Motor neuron (in vitro differentiated cells): ENCODE measurements at regions not wholly inside any gene's neighbourhood (a gene's known extent, or its start where the extent isn't known, plus 50 kb on each side); places are given as distances from the start of the nearest gene placed in this dataset.

Experiments
- ATAC-seq, 8 experiments: fragments of 200-7000 bp; cut with Tn5 transposase; replicated peaks in 6 of 8; 2 replicates each; pipeline ENCODE4 v1.8.0; 2021; ENCODE audit warnings: mild to moderate bottlenecking in 8 of 8, moderate library complexity in 8 of 8
- H3K27ac ChIP-seq, 2 donors: fragments of 250-450 bp; sonication (Bioruptor Pico); 2 replicates each; pipeline ENCODE4 v1.9.0; 2021; ENCODE audit warnings: antibody characterized with exemption in 2 of 2, mild to moderate bottlenecking in 2 of 2, moderate library complexity in 1 of 2
- H3K4me1 ChIP-seq, 2 donors: fragments of 250-450 bp; sonication (Bioruptor Pico); replicated peaks in 1 of 2; 2 replicates each; pipeline ENCODE4 v1.6.1; 2021; ENCODE audit warnings: antibody characterized with exemption in 2 of 2, mild to moderate bottlenecking in 2 of 2, moderate library complexity in 1 of 2
- H3K4me3 ChIP-seq, 5 donors: fragments of 250-450 bp; sonication (Bioruptor Pico); 2 replicates each; pipeline ENCODE4 v1.9.0; 2021; ENCODE audit warnings: antibody characterized with exemption in 5 of 5, mild to moderate bottlenecking in 5 of 5, moderate library complexity in 4 of 5
- WGBS, 10 experiments: fragments of 450-650 bp; shearing (Covaris generic); methylation state at CpG; one replicate each; pipeline ENCODE4 v1.0.0; 2022; 5-methylcytosine and 5-hydroxymethylcytosine counted together
- in situ Hi-C, 9 experiments: fragments of 400-800 bp; cut with MboI; loops; one replicate each; pipeline ENCODE4 v1.15.0; 2021; ENCODE audit warnings: low sequenced_read_pairs in 9 of 9, low pct_unique_long_range_greater_than_20kb in 2 of 9; ENCODE audit not compliant: unreplicated experiment in 9 of 9

- 0 to 100% (median 73%) methylated on average over 1 to 4 of the region's 4 CpGs for WGBS, 10 experiments
- peak; percentile 79 to 100 (median 94) for ATAC-seq
- H3K4me3 ChIP-seq, result no peak overlapping the region
- H3K27ac ChIP-seq, result no peak overlapping the region
- in situ Hi-C loops, result loop anchor here in 1 of 9 experiments (25.0 kb wide), 1 partner anchor 472 kb away; no protein-coding TSS in a partner anchor
- H3K4me1 ChIP-seq, result peaks cover 4 to 10% of the 10 kb centered on the region in 2 donors
Observed at GRCh38 chr3:17915341-17915740, 172.9 kb upstream of the TBC1D5 start.

GRCh38 chr3:17913359-17913758 is 170.9 kb upstream of the TBC1D5 start:
- WGBS, 10 experiments, result 40 to 100% (median 56%) methylated on average over 1 to 2 of the region's 2 CpGs; no CpG with 5 or more reads in 4 of the 10 experiments
- H3K4me1 ChIP-seq, result peaks cover 4 to 10% of the 10 kb centered on the region in 2 donors
- H3K4me3 ChIP-seq, result no peak overlapping the region
- in situ Hi-C loops, result loop anchor here in 1 of 9 experiments (25.0 kb wide), 1 partner anchor 474 kb away; no protein-coding TSS in a partner anchor
- ATAC-seq, result no peak
- H3K27ac ChIP-seq, result no peak overlapping the region

- Histone ChIP-seq H3K27ac (no peak overlapping the region), H3K4me1 (peaks cover 4 to 10% of the 10 kb centered on the region in 2 donors), H3K4me3 (no peak overlapping the region)
- no peak for ATAC-seq
- 50 to 86% (median 71%) methylated on average over 2 to 7 of the region's 8 CpGs; no CpG with 5 or more reads in 1 of the 10 experiments for WGBS, 10 experiments
- in situ Hi-C loops, result loop anchor here in 1 of 9 experiments (25.0 kb wide), 1 partner anchor 475 kb away; no protein-coding TSS in a partner anchor
Observed at GRCh38 chr3:17911986-17912760, 169.7 kb upstream of the TBC1D5 start.

DNA sequence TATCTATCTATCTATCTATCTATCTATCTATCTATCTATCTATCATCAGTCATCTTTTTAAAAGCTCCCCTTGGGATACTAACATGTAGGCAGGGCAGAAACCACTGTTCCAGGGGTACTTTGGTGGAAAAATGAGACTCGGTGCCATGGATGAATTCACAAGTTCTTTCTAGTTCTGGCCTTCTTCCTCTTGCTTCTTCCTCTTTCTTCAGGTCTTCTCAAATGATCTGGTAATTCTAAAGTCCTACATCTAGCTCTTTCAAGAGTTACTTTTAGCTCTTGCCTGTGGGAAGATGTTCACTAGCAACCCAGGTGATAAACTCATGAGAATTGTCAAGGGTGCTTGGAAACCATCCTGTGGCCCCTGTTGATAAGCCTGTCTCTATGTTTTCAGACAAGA is 168.5 kb upstream of the TBC1D5 start:
- WGBS, 10 experiments, result 0 to 100% (median 73%) methylated on average over 1 of the region's 1 CpG; no CpG with 5 or more reads in 4 of the 10 experiments
- in situ Hi-C loops, result loop anchor here in 1 of 9 experiments (25.0 kb wide), 1 partner anchor 476 kb away; no protein-coding TSS in a partner anchor
- ATAC-seq, result no peak
- H3K4me1 ChIP-seq, result peaks cover 4 to 9% of the 10 kb centered on the region in 2 donors
- H3K4me3 ChIP-seq, result no peak overlapping the region
- H3K27ac ChIP-seq, result no peak overlapping the region

DNA sequence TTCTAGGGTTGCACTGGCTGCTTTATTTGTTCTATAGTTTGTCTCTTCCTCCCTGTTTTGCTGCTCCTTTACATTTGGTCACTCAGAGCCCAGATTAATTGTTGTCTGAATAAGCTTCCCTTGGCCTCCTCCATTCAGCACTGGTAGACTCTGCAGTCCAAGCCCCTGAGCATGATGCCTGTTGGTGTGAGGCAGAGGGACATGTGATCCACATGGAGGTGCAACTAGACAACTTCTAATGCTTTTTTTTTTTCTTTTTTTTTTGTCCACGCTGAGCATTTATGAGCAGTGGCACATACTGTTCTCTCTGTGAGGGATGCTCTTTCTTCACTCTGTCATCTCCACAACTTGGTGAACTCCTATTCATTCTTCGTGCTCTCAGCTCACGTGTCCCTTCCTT is 167.3 kb upstream of the TBC1D5 start:
- H3K4me1 ChIP-seq, result no peaks in the 10 kb centered on the region
- no peak overlapping the region for H3K27ac ChIP-seq
- peak in 2 of 8 experiments; percentile 32 to 50 for ATAC-seq
- in situ Hi-C loops, result loop anchor here in 1 of 9 experiments (25.0 kb wide), 1 partner anchor 478 kb away; no protein-coding TSS in a partner anchor
- no peak overlapping the region for H3K4me3 ChIP-seq
- WGBS, 10 experiments, result 53 to 100% (median 87%) methylated on average over 1 to 3 of the region's 3 CpGs; no CpG with 5 or more reads in 1 of the 10 experiments

GRCh38 chr3:17908399-17909191 is 166.2 kb upstream of the TBC1D5 start:
- 43 to 86% (median 60%) methylated on average over 1 to 5 of the region's 5 CpGs; no CpG with 5 or more reads in 3 of the 10 experiments for WGBS, 10 experiments
- ATAC-seq, result no peak
- Histone ChIP-seq H3K27ac (no peak overlapping the region), H3K4me3 (no peak overlapping the region), H3K4me1 (no peaks in the 10 kb centered on the region)
- in situ Hi-C loops, result loop anchor here in 1 of 9 experiments (25.0 kb wide), 1 partner anchor 479 kb away; no protein-coding TSS in a partner anchor

GRCh38 chr3:17905996-17906395 is 163.6 kb upstream of the TBC1D5 start:
- Histone ChIP-seq H3K4me3 (no peak overlapping the region), H3K27ac (no peak overlapping the region), H3K4me1 (no peaks in the 10 kb centered on the region)
- ATAC-seq, result no peak
- in situ Hi-C loops, result loop anchor here in 1 of 9 experiments (25.0 kb wide), 1 partner anchor 481 kb away; no protein-coding TSS in a partner anchor
- 14 to 100% (median 83%) methylated on average over 1 to 2 of the region's 2 CpGs; no CpG with 5 or more reads in 3 of the 10 experiments for WGBS, 10 experiments

DNA sequence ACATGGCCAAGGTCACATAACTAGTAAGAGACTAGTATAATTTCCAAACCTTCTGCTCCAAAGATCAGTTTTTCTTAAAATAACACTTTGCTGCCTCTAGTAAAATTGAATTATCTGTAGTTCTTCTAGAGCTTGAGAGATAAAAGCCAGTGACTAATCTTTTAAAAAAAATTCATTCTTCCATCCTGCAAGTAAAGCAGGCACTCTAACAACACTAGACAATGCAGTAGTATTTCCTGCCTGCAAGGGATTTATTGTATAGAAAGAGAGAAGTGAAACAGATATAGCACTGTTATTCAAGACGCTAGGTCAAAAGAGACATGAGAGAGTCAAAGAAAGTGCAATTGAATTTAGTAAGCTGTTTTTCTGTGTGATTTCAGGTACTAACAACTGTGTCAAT is 159.5 kb upstream of the TBC1D5 start:
- no peak overlapping the region for H3K27ac ChIP-seq
- peak in 3 of 8 experiments; percentile 23 to 36 (median 27) for ATAC-seq
- in situ Hi-C loops, result loop anchor here in 1 of 9 experiments (25.0 kb wide), 1 partner anchor 485 kb away; no protein-coding TSS in a partner anchor
- H3K4me3 ChIP-seq, result no peak overlapping the region
- WGBS, 10 experiments, result 33 to 92% (median 65%) methylated on average over 1 of the region's 1 CpG; no CpG with 5 or more reads in 2 of the 10 experiments
- H3K4me1 ChIP-seq, result no peaks in the 10 kb centered on the region

DNA sequence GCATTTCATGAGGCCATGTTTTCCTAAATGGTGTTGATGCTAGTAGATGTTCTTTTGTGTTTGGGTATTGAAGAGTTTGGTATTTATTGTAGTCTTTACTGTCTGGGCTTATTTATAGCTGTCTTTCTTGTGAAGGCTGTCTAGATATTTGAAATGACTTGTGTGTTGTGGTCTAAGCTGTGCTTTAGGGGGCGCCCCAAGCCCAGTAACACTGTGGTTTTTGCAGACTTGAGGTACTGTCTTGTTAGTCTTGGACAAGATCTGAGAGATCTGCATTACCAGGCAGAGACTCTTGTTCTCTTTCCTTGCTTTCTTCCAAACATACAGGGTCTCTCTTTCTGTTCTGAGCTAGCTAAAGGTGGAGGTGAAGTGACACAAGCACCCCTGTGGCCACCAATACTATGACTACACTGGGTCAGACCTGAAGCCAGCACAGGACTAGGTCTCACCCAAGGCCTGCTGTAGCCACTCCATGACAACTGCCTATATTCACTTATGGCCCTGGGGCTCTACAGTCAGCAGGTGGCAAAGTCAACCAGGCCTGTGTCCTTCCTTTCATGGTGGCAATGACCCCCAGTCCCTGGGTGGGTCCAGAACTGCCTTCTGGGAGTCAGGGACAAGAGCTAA is 152.1 kb upstream of the TBC1D5 start:
- peaks cover 0 to 4% of the 10 kb centered on the region in 2 donors for H3K4me1 ChIP-seq
- in situ Hi-C loops, result no loop called here
- peak in 3 of 8 experiments; percentile 94 to 97 (median 95) for ATAC-seq
- 0 to 43% (median 16%) methylated on average over 1 of the region's 1 CpG; no CpG with 5 or more reads in 2 of the 10 experiments for WGBS, 10 experiments
- H3K27ac ChIP-seq, result no peak overlapping the region
- H3K4me3 ChIP-seq, result no peak overlapping the region

DNA sequence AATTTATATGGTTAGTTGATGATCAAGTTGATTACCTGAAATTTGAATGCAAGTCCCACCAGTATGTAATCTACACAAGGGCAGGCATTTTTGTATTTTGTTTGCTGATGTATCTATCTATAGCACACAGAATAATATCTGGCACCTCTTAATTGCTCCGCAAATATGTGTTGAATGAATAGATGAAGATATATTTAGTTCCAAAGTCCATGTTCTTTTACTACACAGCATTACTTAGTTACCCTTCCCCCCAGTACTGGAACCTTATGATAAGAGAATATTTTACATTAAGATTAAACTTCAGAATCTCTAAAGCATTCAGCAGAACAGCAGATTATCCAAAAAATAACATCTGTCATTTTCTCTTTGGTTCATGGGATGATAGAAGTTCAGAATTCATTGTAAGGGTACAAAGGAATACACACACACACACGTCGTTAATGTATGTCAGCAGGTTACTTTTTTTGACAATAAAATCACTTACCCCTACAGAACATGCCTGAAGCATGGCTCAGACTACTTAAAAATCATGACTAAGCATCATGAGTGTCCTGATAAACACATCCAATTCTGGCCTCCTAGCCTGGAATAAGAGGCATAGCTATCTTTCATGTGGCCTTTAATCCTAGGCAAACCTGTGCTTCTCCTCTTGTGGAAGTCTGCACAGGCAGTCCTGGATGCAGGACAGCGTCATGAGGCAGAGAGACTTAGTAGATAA is 148.9 kb upstream of the TBC1D5 start:
- Histone ChIP-seq H3K27ac (no peak overlapping the region), H3K4me3 (no peak overlapping the region), H3K4me1 (peaks cover 3 to 13% of the 10 kb centered on the region in 2 donors)
- peak in 7 of 8 experiments; percentile 33 to 89 (median 77) for ATAC-seq
- in situ Hi-C loops, result no loop called here
- WGBS, 10 experiments, result 33 to 100% (median 71%) methylated on average over 1 to 4 of the region's 4 CpGs; no CpG with 5 or more reads in 1 of the 10 experiments

- Histone ChIP-seq H3K4me1 (peaks cover 3 to 20% of the 10 kb centered on the region in 2 donors), H3K27ac (no peak overlapping the region), H3K4me3 (no peak overlapping the region)
- ATAC-seq, result no peak
- 33 to 100% (median 84%) methylated on average over 1 to 3 of the region's 3 CpGs; no CpG with 5 or more reads in 2 of the 10 experiments for WGBS, 10 experiments
- in situ Hi-C loops, result no loop called here
Observed at GRCh38 chr3:17885986-17886385, 143.6 kb upstream of the TBC1D5 start.

DNA sequence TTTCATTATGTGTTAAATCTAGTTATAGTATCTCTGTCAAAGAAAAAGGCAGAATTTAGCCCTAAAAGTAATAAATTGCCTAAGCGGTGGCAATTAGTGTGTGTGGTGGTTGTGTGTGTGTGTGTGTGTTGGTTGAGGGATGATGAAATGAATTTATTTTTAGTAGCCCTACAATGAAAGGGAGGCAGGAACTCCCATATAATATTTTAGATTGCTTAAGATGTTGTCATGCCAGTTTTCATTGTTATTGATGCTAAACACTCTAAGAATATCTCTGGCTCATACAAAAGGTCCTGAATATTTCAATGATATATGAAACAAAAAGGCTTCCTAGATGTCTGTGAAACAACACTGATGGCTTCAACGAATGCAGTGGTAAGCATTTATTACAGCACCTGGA is 140.6 kb upstream of the TBC1D5 start:
- no peak overlapping the region for H3K27ac ChIP-seq
- in situ Hi-C loops, result no loop called here
- H3K4me1 ChIP-seq, result peaks cover 0 to 7% of the 10 kb centered on the region in 2 donors
- ATAC-seq, result peak in 4 of 8 experiments; percentile 18 to 52 (median 40)
- WGBS, 10 experiments, result 21 to 100% (median 82%) methylated on average over 1 to 2 of the region's 2 CpGs
- no peak overlapping the region for H3K4me3 ChIP-seq
